SU-DHL-6 (cell line): ENCODE measurements at regions not wholly inside any gene's neighbourhood (a gene's known extent, or its start where the extent isn't known, plus 50 kb on each side); places are given as distances from the start of the nearest gene placed in this dataset.

Source experiments
- H2AFZ ChIP-seq: fragments of 200-600 bp; sonication (generic); 2 replicates; pipeline ENCODE4 v1.6.1; 2014; ENCODE audit warnings: low read depth, mild to moderate bottlenecking, moderate library complexity, mixed read lengths, antibody characterized with exemption, low read length; ENCODE audit not compliant: severe bottlenecking
- H3F3A ChIP-seq: fragments of 200-600 bp; shearing (Covaris generic); 2 replicates; pipeline ENCODE4 v1.6.0; 2016; ENCODE audit warnings: antibody characterized with exemption, mild to moderate bottlenecking; ENCODE audit not compliant: insufficient read depth
- H3K27ac ChIP-seq: fragments of 200-600 bp; sonication (generic); 2 replicates; pipeline ENCODE4 v1.5.1; 2016; ENCODE audit warnings: low read depth, mild to moderate bottlenecking, low read length, moderate library complexity, mixed read lengths
- H3K27me3 ChIP-seq: fragments of 200-600 bp; sonication (generic), shearing (Covaris generic); 2 replicates; pipeline ENCODE4 v1.6.0; 2014; ENCODE audit warnings: mild to moderate bottlenecking, low read length
- H3K36me3 ChIP-seq: fragments of 200-600 bp; sonication (generic); 2 replicates; pipeline ENCODE4 v1.6.1; 2014; ENCODE audit warnings: mild to moderate bottlenecking, low read length, mixed read lengths
- H3K4me2 ChIP-seq: fragments of 300-600, 200-600 bp; shearing (Covaris generic), sonication (generic); 2 replicates; pipeline ENCODE4 v1.6.0; 2014; ENCODE audit warnings: low read length, low read depth, mild to moderate bottlenecking; ENCODE audit not compliant: poor library complexity, severe bottlenecking
- H3K4me3 ChIP-seq: fragments of 200-600 bp; sonication (generic); 2 replicates; pipeline ENCODE4 v1.5.1; 2014; ENCODE audit warnings: antibody characterized with exemption, low read length, mild to moderate bottlenecking, mixed read lengths; ENCODE audit not compliant: insufficient read depth, poor library complexity, severe bottlenecking
- H3K79me2 ChIP-seq: fragments of 200-600 bp; sonication (generic); 2 replicates; pipeline ENCODE4 v1.6.1; 2014; ENCODE audit warnings: mild to moderate bottlenecking, low read length, moderate library complexity; ENCODE audit not compliant: insufficient read depth
- H3K9ac ChIP-seq: fragments of 200-600 bp; sonication (generic); 2 replicates; pipeline ENCODE4 v1.7.0; 2014; ENCODE audit warnings: mild to moderate bottlenecking, low read length
- H3K9me2 ChIP-seq: fragments of 200-600 bp; sonication (generic); replicated peaks from 2 replicates; pipeline ENCODE4 v1.6.1; 2014; ENCODE audit warnings: low read length; ENCODE audit not compliant: insufficient read depth
- H3K9me3 ChIP-seq: fragments of 200-600 bp; sonication (generic); 2 replicates; pipeline ENCODE4 v1.6.1; 2014; ENCODE audit warnings: low read length, mixed read lengths; ENCODE audit not compliant: insufficient read depth
- H4K20me1 ChIP-seq: fragments of 200-600 bp; sonication (generic); 2 replicates; pipeline ENCODE4 v1.6.1; 2014; ENCODE audit warnings: low read depth, mild to moderate bottlenecking, antibody characterized with exemption, low read length, moderate library complexity, mixed read lengths
- EZH2phosphoT487 ChIP-seq: fragments of 200-600 bp; sonication (generic), shearing (Covaris generic); conservative IDR thresholded peaks from 2 replicates; pipeline ENCODE4 v1.6.1; 2018; ENCODE audit warnings: mild to moderate bottlenecking, antibody characterized with exemption, low read length, moderate library complexity, mixed read lengths
- TF ChIP-seq, protein P1 (sequence below): fragments of 200-600 bp; sonication (generic); IDR thresholded peaks from one replicate; pipeline ENCODE4 v1.5.1; 2017; ENCODE audit warnings: antibody characterized with exemption, mild to moderate bottlenecking, low read length, moderate library complexity; ENCODE audit not compliant: insufficient read depth, poor library complexity, severe bottlenecking

DNA sequence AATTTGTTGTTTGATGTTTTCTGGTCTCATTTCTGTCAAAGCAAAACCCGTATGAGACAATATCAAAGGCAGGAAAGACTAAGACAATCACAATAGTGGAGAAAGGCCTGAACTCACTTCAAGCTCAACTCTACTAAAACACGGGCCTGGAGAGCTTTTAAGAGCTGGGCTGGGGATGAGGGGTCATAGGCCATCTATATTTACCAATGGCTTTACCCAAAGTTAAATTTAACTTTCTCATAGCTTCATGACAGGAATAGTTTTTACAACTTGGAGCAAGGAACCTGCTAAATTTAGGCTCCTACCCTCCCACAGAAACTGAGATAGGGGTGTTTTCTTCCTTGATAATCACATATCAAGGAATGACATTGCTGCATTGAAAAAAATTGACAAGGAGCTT, 223.4 kb upstream of the CHORDC1 start:
- no peaks in the 10 kb centered on the region for H3K27me3 ChIP-seq
- no peaks in the 10 kb centered on the region for H3K9me3 ChIP-seq
- no peaks in the 10 kb centered on the region for H3K9me2 ChIP-seq
- no peaks in the 10 kb centered on the region for H3K79me2 ChIP-seq
- no peak overlapping the region for H3K27ac ChIP-seq
- H3K9ac ChIP-seq, result no peak overlapping the region
- H3K4me3 ChIP-seq, result no peak overlapping the region
- TF ChIP-seq, protein P1, sequence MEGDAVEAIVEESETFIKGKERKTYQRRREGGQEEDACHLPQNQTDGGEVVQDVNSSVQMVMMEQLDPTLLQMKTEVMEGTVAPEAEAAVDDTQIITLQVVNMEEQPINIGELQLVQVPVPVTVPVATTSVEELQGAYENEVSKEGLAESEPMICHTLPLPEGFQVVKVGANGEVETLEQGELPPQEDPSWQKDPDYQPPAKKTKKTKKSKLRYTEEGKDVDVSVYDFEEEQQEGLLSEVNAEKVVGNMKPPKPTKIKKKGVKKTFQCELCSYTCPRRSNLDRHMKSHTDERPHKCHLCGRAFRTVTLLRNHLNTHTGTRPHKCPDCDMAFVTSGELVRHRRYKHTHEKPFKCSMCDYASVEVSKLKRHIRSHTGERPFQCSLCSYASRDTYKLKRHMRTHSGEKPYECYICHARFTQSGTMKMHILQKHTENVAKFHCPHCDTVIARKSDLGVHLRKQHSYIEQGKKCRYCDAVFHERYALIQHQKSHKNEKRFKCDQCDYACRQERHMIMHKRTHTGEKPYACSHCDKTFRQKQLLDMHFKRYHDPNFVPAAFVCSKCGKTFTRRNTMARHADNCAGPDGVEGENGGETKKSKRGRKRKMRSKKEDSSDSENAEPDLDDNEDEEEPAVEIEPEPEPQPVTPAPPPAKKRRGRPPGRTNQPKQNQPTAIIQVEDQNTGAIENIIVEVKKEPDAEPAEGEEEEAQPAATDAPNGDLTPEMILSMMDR, result no peak
- no peak for TF ChIP-seq EZH2phosphoT487
- H2AFZ ChIP-seq, result no peak overlapping the region
- H3K36me3 ChIP-seq, result no peaks in the 10 kb centered on the region
- no peaks in the 10 kb centered on the region for H4K20me1 ChIP-seq
- no peaks in the 10 kb centered on the region for H3F3A ChIP-seq
- no peak overlapping the region for H3K4me2 ChIP-seq

DNA sequence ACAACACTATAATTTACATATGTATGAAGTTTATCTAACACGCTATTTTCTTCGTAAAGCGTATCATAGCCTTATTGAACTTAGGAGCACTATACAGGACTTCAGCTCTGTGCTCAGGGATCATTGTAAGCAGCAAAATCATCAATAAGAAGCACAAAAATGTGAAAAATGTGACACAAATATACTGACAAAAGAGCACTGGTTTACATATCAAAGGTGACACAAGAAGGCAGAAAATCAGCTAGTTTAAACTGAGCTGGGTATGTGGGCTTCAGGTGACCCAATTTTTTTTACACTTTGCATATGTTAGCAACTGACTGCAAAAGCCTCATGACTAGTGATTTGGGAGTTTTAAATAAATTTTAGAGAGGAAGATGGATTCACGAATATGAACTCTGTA, 215.2 kb upstream of the CHORDC1 start:
- Histone ChIP-seq H3K4me2 (no peak overlapping the region), H3K36me3 (no peaks in the 10 kb centered on the region), H3K27ac (no peak overlapping the region), H3K9me2 (no peaks in the 10 kb centered on the region), H4K20me1 (no peaks in the 10 kb centered on the region), H2AFZ (no peak overlapping the region), H3F3A (no peaks in the 10 kb centered on the region), H3K9ac (no peak overlapping the region), H3K79me2 (no peaks in the 10 kb centered on the region), H3K9me3 (no peaks in the 10 kb centered on the region), H3K4me3 (no peak overlapping the region), H3K27me3 (no peaks in the 10 kb centered on the region)
- TF ChIP-seq EZH2phosphoT487, result no peak
- TF ChIP-seq, protein P1, result no peak

DNA sequence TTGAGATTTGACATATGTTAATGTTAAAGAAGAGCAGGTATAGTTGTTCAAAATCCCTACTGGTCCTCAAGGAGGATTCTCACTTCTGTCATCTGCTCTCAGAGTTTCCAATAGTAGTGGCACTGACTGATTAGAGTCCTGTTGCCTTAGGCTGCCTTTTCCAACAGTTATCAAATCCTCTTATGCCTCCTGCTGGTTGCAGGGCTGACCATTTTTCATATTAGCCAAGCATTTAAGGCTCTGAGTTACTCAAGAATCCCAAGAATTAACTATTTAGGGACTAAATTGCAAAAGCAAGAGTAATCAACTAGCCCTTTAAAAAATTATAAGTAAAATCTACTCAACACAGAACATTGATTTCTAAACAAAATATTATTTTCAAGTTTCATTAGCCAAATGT, 212.0 kb upstream of the CHORDC1 start:
- Histone ChIP-seq H3K36me3 (no peaks in the 10 kb centered on the region), H3K9ac (no peak overlapping the region), H3K79me2 (no peaks in the 10 kb centered on the region), H3F3A (no peaks in the 10 kb centered on the region), H3K4me3 (no peak overlapping the region), H3K9me2 (no peaks in the 10 kb centered on the region), H2AFZ (no peak overlapping the region), H3K27me3 (no peaks in the 10 kb centered on the region), H3K9me3 (no peaks in the 10 kb centered on the region), H3K27ac (no peak overlapping the region), H4K20me1 (no peaks in the 10 kb centered on the region), H3K4me2 (no peak overlapping the region)
- no peak for TF ChIP-seq EZH2phosphoT487

DNA sequence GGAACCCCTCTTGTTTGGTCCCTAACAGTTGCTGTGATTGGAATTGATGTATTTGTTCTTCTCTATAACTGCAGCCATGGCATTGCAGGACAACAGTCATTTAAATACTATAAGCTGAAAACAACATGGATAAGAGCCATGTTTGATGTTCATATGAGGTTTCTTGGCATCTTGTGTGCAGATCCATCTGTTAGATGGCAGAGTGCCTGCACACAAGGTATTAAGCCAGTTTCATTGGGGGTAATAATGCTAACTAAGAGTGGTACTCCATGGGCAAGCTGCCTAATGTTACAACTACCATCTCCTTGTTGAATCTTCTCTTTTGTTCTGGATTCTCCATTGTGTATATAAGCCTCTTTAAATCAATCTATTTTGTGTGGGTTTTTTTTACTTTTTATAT, 206.0 kb upstream of the CHORDC1 start:
- no peaks in the 10 kb centered on the region for H4K20me1 ChIP-seq
- no peaks in the 10 kb centered on the region for H3K27me3 ChIP-seq
- no peak for TF ChIP-seq EZH2phosphoT487
- TF ChIP-seq, protein P1, result no peak
- no peaks in the 10 kb centered on the region for H3K9me2 ChIP-seq
- no peak overlapping the region for H3K27ac ChIP-seq
- no peaks in the 10 kb centered on the region for H3F3A ChIP-seq
- H3K4me2 ChIP-seq, result no peak overlapping the region
- no peak overlapping the region for H3K4me3 ChIP-seq
- no peaks in the 10 kb centered on the region for H3K36me3 ChIP-seq
- H3K9me3 ChIP-seq, result no peaks in the 10 kb centered on the region
- no peak overlapping the region for H2AFZ ChIP-seq
- no peaks in the 10 kb centered on the region for H3K79me2 ChIP-seq
- no peak overlapping the region for H3K9ac ChIP-seq
